GM19043 (cell line): ENCODE measurements at regions not wholly inside any gene's neighbourhood (a gene's known extent, or its start where the extent isn't known, plus 50 kb on each side); places are given as distances from the start of the nearest gene placed in this dataset.
"Not testable (repeated sequence)": the region's sequence is repeated elsewhere in the genome, so short reads cannot be mapped to it uniquely, and the experiment has no call there.

Experiments
- ATAC-seq: cut with Tn5 transposase; IDR thresholded peaks from one replicate; pipeline ENCODE4 v1.9.1; 2021; ENCODE audit warnings: low read depth; ENCODE audit not compliant: unreplicated experiment

DNA sequence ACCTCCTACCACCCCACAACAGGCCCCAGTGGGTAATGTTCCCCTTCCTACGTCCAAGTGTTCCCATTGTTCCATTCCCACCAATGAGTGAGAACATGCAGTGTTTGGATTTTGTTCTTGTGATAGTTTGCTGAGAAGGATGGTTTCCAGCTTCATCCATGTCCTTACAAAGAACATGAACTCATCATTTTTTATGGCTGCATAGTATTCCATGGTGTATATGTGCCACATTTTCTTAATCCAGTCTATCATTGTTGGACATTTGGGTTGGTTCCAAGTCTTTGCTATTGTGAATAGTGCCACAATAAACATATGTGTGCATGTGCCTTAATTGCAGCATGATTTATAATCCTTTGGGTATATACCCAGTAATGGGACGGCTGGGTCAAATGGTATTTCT is 81.6 kb downstream of the P2RY10 start:
- not testable (repeated sequence) for ATAC-seq

DNA sequence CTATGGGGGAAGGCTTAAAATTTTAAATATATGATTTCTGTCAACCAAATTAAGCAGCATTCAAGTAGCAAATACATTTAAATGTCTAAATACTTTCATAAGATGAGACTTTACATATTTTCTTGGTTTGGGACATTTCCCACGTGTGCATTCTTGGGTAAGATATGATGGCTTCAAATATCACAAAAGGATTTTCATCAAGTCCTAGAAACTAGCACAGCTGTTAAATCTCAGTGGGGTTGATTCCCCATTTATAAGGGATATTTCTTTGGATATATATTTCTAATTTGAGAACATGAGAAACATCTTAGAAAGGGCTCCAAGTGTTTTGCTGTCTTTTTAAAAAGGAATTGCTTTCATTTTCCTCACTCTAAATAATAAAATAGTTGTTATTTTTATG is 90.2 kb downstream of the P2RY10 start:
- ATAC-seq = no peak

DNA sequence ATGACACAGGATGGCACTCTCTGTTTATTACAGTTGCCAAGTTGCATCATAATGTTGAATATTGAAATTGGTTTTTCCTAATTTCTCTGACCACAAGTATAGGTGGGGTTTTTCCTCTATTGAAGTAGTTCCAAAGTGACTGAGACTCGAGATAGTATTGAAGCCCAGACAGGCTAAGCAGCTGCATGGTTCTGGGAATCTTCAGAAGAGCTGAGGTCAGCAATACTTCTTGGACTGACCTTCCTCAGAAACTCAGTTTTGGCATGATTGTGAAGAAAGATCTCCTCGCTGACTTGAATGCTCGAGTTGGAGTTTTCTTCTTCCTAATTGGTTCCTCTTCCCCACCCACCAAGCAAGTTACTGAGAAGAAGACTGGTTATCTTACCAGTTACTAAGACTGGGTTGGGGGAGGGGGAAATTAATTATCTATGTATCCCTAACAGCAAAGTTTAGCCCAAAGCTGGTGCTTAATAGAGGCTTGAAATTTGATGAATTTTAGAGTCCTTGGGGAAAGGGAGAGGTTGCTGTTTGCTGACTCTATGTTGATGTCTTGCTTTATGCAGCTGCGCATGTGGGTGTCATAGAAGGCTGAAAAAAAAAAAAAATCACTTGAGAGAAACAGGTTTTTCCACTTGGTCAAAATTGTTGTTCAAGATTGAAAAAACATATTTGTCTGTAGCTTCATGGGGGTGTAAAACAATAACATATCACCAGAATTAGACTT is 91.1 kb downstream of the P2RY10 start:
- ATAC-seq = no peak

DNA sequence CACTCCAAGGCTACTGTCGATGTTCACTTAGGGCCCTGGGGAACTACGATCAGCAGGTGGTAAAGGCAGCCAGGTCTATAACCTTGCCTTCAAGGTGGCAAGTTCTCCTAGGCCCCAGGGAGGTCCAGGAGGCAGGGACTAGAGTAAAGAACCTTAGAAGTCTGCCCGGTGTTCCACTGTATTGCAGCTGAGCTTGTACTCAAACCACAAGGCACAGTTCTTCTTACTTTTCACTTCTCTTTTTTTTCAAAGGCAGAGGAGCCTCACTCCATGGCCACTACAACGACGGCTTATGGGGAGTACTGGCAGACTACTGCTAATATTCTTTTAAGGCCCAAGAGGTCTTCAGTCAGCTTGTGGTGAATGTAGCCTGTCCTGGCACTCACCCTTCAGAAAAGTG is 78.8 kb upstream of the GPR174 start:
- peak; percentile 93 for ATAC-seq

DNA sequence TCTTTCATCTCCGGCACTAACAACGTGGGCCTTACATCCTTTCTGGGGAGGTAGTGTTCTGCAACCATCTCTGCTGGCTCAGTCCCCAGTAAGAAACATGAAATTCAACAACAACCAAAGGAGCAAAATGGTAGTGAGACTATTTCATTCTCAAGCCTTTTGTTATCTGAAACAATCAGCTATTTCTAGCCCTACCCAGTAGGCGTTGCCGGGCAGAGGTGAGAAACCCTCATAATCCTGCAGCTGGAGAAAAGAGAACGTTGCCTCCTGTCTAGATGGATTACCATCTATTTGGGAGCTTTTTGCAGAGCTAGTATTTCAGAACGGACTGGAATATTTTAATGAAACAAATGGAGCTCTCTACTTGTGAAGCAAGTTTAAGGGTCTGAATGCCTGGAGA is 66.4 kb upstream of the GPR174 start:
- no peak for ATAC-seq

DNA sequence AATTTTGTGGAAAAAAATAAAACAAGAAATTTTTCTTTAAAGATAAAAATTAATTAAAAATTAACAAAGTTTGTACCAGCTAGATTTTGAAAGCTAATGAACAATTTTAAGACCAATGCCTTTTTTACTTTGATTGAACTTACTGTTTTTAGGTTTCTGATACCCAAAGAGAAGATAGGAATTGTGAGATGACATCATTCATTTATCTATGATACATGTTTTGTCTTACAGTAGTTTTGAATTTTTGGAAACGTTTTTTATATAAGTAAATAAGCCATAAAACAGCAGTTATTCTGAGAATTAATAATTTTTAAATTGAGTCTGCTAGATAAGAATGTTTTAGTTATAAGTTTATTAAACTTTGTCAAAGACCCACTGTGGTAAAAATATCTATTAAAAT is 65.0 kb upstream of the GPR174 start:
- no peak for ATAC-seq

DNA sequence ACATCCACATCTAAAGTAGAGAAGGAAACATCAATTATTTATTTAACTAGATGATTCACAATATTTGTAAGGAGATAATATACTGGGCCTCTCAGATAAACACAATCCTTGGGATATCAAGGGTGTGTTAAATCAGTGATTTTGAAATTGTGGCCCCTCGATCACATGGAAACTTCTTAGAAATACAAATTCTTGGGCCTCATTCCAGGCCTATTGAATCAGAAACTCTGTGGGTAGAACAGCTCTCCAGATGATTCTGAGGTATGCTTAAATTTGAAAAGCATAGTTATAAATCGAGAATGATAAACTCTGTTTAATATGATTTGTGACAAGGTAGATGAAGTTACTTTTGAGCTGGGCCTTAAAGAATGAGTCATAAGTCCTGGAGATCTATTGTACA is 64.3 kb upstream of the GPR174 start:
- no peak for ATAC-seq

DNA sequence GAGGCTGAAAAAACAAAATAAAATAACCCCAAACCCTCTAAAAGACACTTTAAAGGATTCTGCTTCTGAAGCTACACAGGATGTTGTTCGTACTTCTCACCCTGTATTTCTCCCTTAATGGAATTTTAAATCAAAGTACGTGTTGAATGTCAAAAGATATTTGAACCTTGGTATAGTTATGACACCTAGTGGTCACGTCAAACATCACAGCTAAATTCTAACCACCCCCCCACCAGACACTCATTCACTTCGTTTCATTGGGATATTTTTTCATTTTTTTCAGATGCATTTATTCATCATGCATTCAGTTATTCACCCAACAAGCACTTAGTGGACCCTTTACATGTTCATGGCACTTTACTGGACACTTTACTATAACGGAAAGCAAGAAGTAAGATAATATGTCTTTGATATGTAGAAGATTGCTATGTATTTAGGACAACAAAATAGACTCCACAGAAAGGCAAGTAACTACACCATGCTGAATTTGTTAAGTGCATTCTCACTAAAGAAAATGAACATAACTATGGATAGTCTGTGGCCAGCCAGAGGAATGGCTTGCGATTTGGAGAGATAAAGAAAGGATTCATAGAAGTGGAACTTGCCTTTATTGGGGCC is 62.5 kb upstream of the GPR174 start:
- ATAC-seq = peak; percentile 51

DNA sequence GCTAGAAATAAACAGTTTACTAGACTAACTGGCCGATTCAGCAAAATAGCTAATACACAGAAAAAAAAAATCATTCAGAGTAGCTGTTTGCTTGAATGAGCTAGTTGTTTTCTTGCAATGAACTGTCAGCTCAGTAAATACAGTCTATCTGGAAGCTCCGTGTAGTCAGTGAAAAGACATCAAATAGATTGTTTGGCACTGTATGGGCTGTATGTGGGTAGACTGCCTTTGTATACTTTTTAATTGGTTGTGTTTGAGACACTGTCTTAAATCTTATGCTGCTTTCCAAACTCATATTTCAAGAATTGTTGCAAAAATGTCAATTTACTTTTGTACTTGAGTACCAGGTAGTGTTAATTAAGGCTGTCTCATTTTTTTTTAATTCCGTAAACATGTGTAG is 61.6 kb upstream of the GPR174 start:
- no peak for ATAC-seq

DNA sequence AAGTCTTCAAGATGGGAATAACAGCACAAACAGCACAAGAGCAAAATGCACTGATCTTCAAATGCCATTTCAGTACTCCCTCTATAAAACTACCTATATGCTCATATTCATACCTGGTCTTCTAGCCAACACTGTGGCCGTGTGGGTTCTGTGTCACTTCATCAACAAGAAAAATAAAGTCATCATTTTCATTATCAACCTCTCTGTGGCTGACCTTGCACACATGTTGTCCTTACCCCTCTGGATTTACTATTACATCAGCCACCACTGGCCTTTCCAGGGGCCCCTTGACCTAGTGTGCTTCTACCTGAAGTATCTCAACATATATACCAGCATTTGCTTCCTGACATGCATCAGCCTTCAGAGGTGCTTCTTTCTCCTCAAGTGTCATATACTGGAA is 59.6 kb upstream of the GPR174 start:
- no peak for ATAC-seq

DNA sequence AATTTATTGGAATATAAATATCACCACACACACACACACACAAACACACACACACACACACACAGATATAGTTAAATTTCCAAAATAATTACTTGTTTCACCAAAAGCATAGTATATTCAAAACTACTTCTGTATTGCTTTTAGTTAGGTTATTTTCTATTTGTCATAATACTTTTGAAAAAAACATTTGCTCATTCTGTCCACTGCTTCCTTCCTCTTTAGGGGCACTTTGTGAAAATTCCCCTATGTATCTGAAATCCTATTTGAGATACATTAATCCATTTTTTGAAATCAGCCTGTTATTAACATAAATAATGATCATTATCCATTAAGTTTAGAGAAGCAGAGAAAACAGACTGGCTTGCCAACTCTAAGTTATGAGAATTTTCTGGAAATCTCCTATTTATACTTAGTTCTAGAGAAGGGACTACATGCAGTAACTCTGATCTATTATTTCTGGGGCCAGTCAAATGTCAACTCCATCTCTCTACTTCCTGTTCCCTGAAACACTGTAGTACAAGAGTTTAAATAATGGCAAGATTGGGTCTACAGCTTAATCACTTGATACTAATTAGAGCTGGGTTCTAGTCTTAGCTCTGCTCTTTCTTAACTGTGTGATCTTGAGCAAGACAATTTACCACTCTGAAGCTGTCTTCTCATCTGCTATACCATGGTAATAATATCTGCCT is 54.4 kb upstream of the GPR174 start:
- no peak for ATAC-seq

DNA sequence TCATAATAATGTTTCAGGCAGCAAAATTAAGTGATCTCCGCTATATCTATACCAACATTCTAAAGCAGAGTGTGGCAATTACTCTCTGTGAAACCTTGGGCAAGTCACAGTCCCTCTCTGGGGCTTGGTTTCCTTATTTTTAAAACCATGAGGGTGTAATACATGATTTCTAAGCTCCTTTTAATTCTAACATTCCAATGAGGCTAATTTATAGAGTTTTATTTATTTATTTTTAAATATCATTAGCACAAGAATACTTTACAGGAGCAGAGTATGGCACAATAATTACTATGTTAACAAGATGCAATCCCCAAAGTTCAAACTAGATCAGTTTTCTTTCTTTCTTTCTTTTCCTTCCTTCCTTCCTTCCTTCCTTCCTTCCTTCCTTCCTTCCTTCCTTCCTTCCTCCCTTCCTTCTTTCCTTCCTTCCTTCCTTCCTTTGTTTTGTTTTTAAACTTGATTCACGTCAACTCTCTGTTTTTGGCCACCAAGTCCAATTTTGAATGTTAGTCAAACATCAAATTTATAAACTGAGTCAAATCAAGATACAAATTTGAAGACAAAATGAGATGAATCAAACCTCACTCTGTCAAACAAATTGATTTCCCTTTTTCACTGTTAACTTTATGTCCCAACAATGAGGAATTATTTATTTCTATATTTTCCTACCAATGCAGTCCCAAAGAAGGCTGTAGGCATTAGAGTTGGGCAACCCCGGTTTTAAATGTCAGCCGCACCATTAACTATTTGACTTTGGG is 50.2 kb upstream of the GPR174 start:
- no peak for ATAC-seq
